Loucy (cell line): ENCODE measurements at regions not wholly inside any gene's neighbourhood (a gene's known extent, or its start where the extent isn't known, plus 50 kb on each side); places are given as distances from the start of the nearest gene placed in this dataset.

Source experiments
- H2AFZ ChIP-seq: fragments of 200-600 bp; sonication (generic); 2 replicates; pipeline ENCODE4 v1.6.0; 2016; ENCODE audit warnings: antibody characterized with exemption, mild to moderate bottlenecking, low read length, moderate library complexity
- H3F3A ChIP-seq: fragments of 200-600 bp; 2 replicates; pipeline ENCODE4 v1.6.0; 2016; ENCODE audit warnings: antibody characterized with exemption, low read depth, mild to moderate bottlenecking
- H3K27me3 ChIP-seq: fragments of 200-600 bp; sonication (generic); 2 replicates; pipeline ENCODE4 v1.6.1; 2014; ENCODE audit warnings: low read length, mild to moderate bottlenecking; ENCODE audit not compliant: insufficient read depth, poor library complexity, severe bottlenecking
- H3K36me3 ChIP-seq: fragments of 200-600 bp; sonication (generic); 2 replicates; pipeline ENCODE4 v1.6.1; 2016; ENCODE audit warnings: low read length; ENCODE audit not compliant: insufficient read depth
- H3K4me1 ChIP-seq: fragments of 200-600 bp; sonication (generic); 2 replicates; pipeline ENCODE4 v1.5.1; 2014; ENCODE audit warnings: low read length, mild to moderate bottlenecking; ENCODE audit not compliant: insufficient read depth, poor library complexity, severe bottlenecking
- H3K4me2 ChIP-seq: fragments of 200-600 bp; sonication (generic); 2 replicates; pipeline ENCODE4 v1.6.0; 2014; ENCODE audit warnings: antibody characterized with exemption, low read length, low read depth, mild to moderate bottlenecking; ENCODE audit not compliant: poor library complexity, severe bottlenecking
- H3K4me3 ChIP-seq: fragments of 200-600 bp; sonication (generic); 2 replicates; pipeline ENCODE4 v1.5.1; 2014; ENCODE audit warnings: low read length, mild to moderate bottlenecking, mixed read lengths; ENCODE audit not compliant: poor library complexity, severe bottlenecking
- H3K79me2 ChIP-seq: fragments of 200-600 bp; sonication (generic); 2 replicates; pipeline ENCODE4 v1.6.1; 2014; ENCODE audit warnings: low read length; ENCODE audit not compliant: insufficient read depth
- H3K9ac ChIP-seq: fragments of 200-600 bp; sonication (generic); 2 replicates; pipeline ENCODE4 v1.6.0; 2014; ENCODE audit warnings: mild to moderate bottlenecking, low read depth, low read length, moderate library complexity; ENCODE audit not compliant: poor library complexity, severe bottlenecking
- H3K9me2 ChIP-seq: fragments of 200-600 bp; sonication (generic); replicated peaks from 2 replicates; pipeline ENCODE4 v1.6.1; 2016; ENCODE audit warnings: low read depth, low read length, mixed read lengths
- H3K9me3 ChIP-seq: fragments of 200-600 bp; sonication (generic); 2 replicates; pipeline ENCODE4 v1.6.1; 2014; ENCODE audit warnings: mild to moderate bottlenecking, antibody characterized with exemption, low read length, low read depth; ENCODE audit not compliant: insufficient read depth
- H4K20me1 ChIP-seq: fragments of 200-600 bp; sonication (generic); 2 replicates; pipeline ENCODE4 v1.6.0; 2014; ENCODE audit warnings: antibody characterized with exemption, low read length, mild to moderate bottlenecking; ENCODE audit not compliant: insufficient read depth, poor library complexity, severe bottlenecking
- EZH2phosphoT487 ChIP-seq: fragments of 200-600 bp; IDR thresholded peaks from 2 replicates; pipeline ENCODE4 v1.6.1; 2018; ENCODE audit warnings: antibody characterized with exemption, mild to moderate bottlenecking, moderate library complexity, borderline replicate concordance
- TF ChIP-seq, protein P1 (sequence below): fragments of 200-600 bp; sonication (generic); conservative IDR thresholded peaks from 2 replicates; pipeline ENCODE4 v1.5.1; 2014; ENCODE audit warnings: mild to moderate bottlenecking, antibody characterized with exemption, low read length

DNA sequence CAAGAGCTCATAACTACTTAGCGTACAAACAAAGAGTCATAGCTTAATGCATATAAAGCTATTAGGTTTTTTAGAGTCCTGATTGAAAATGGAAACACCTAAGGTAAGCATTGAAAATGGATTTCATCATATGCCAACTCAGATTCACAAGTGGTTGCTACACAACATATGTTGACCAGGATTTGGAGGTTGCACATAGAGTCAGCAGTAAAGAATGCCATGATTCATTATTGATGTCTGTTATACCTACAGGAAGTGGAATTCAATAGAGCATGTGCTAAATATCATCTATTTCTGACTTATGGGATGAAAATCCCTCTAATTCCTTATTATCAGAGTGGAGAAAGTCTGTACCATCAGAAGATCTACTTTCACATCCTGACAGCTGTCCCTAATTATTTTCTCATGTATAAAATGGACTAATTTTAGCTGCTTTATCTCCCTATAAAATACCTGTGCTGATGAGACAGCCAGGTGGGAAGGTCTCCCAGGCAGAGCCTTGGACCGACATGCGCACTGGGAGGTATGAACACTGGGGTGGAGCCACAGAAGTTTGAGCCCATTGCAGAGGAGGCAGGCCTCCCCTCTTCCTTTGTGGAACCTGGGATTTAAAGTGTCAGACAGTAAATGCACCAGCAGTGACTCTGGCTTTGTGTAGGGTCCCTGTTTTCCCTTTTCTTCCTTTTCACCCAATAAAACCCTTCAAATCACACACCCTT, 204.2 kb downstream of the AASDHPPT start:
- no peaks in the 10 kb centered on the region for H3K9me3 ChIP-seq
- H3K4me3 ChIP-seq: no peak overlapping the region
- H3K9me2 ChIP-seq: no peaks in the 10 kb centered on the region
- H3K36me3 ChIP-seq: no peaks in the 10 kb centered on the region
- no peaks in the 10 kb centered on the region for H3K27me3 ChIP-seq
- H3K79me2 ChIP-seq: no peaks in the 10 kb centered on the region
- no peak overlapping the region for H3K9ac ChIP-seq
- no peak overlapping the region for H2AFZ ChIP-seq
- TF ChIP-seq, protein P1, sequence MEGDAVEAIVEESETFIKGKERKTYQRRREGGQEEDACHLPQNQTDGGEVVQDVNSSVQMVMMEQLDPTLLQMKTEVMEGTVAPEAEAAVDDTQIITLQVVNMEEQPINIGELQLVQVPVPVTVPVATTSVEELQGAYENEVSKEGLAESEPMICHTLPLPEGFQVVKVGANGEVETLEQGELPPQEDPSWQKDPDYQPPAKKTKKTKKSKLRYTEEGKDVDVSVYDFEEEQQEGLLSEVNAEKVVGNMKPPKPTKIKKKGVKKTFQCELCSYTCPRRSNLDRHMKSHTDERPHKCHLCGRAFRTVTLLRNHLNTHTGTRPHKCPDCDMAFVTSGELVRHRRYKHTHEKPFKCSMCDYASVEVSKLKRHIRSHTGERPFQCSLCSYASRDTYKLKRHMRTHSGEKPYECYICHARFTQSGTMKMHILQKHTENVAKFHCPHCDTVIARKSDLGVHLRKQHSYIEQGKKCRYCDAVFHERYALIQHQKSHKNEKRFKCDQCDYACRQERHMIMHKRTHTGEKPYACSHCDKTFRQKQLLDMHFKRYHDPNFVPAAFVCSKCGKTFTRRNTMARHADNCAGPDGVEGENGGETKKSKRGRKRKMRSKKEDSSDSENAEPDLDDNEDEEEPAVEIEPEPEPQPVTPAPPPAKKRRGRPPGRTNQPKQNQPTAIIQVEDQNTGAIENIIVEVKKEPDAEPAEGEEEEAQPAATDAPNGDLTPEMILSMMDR: no peak
- TF ChIP-seq EZH2phosphoT487: no peak
- no peaks in the 10 kb centered on the region for H3F3A ChIP-seq
- no peak overlapping the region for H3K4me2 ChIP-seq
- no peaks in the 10 kb centered on the region for H4K20me1 ChIP-seq
- H3K4me1 ChIP-seq: no peaks in the 10 kb centered on the region

DNA sequence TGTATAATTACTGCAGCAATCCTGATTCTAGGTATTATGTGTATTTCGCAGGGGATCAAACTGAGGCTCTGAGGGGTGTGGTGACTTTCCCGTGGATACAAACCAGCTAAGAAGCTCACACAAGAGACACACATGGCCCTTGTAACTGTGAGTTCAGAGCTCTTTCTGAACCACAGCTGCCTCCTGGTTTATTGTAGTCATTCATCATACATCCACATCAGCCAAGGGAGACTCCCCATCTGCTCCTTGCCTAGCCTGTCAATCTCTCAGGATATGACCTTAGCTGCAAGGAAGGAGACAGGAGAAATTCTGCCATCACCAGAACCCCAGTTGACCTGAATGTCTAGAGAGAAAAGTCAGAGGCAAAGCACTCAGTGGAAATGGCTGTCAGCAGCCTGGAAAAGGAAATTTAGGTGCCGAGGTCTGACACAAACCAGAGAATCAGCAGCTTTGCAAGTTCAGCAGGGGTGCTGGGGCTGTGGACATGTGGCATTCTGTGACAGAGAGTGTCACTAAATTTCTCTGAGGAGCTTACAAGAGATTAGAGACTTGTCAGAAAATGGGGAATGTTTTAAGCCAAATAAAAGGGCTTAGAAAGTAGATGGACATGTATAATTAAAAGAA, 209.5 kb downstream of the AASDHPPT start:
- H4K20me1 ChIP-seq: no peaks in the 10 kb centered on the region
- no peak overlapping the region for H2AFZ ChIP-seq

DNA sequence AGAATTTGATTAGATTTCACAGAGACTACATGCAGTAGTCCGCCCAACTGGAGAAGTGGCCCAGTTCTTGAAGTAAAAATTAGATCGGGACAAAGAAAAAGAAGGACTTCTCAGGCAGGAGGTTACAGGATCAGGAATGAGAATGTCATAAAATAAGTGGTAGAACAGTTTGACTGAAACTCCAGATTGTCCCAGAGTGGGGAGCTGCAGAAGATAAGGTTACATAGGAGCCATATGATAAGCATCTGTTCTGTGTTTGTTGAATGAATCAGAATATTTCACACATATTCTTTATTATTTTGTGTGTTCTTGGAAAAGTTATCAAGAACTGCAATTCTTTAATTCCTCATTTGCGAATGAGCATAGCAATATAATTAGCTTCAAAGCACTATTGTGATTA, 210.6 kb downstream of the AASDHPPT start:
- Histone ChIP-seq H4K20me1 (no peaks in the 10 kb centered on the region), H2AFZ (no peak overlapping the region), H3K4me1 (no peaks in the 10 kb centered on the region), H3K79me2 (no peaks in the 10 kb centered on the region), H3K9me2 (no peaks in the 10 kb centered on the region), H3K4me2 (no peak overlapping the region), H3K9ac (no peak overlapping the region), H3K27me3 (no peaks in the 10 kb centered on the region), H3K4me3 (no peak overlapping the region), H3K9me3 (no peaks in the 10 kb centered on the region), H3F3A (no peaks in the 10 kb centered on the region), H3K36me3 (no peaks in the 10 kb centered on the region)
- TF ChIP-seq, protein P1: no peak
- TF ChIP-seq EZH2phosphoT487: no peak

More for the DNA sequence above, 209.5 kb downstream of the AASDHPPT start:
- Histone ChIP-seq H3K4me3 (no peak overlapping the region), H3K9me2 (no peaks in the 10 kb centered on the region), H3K27me3 (no peaks in the 10 kb centered on the region), H3K36me3 (no peaks in the 10 kb centered on the region), H3K4me1 (no peaks in the 10 kb centered on the region), H3K4me2 (no peak overlapping the region), H3K9me3 (no peaks in the 10 kb centered on the region), H3K9ac (no peak overlapping the region), H3F3A (no peaks in the 10 kb centered on the region), H3K79me2 (no peaks in the 10 kb centered on the region)
- TF ChIP-seq, protein P1: no peak
- no peak for TF ChIP-seq EZH2phosphoT487
